GM12872 (cell line): ENCODE measurements at regions not wholly inside any gene's neighbourhood (a gene's known extent, or its start where the extent isn't known, plus 50 kb on each side); places are given as distances from the start of the nearest gene placed in this dataset.

Experiments
- CTCF ChIP-seq: IDR thresholded peaks from 3 replicates; pipeline ENCODE4 v1.5.1; 2011; ENCODE audit warnings: low read depth, mild to moderate bottlenecking, low read length, moderate library complexity; ENCODE audit not compliant: insufficient read depth

DNA sequence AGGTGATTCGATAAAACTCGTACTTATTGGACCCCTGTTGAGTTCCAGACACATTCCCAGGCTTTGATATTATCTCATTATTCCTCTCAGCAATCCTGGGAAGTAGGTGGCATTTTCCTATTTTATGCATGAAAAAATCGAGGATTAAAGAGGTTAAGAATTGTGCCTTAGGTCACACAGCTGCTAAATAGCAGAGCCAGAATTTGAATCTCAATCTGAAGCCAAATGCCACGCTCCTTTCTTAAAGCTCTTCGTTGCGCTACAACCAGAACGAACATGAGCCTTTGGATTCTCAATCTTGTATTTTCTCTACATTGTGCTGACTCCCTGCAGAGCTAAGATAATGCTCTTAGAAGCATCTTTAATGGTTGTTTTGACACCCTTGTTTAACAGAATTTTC lies 527.8 kb upstream of the TLE4 start:
- no peak for TF ChIP-seq CTCF

DNA sequence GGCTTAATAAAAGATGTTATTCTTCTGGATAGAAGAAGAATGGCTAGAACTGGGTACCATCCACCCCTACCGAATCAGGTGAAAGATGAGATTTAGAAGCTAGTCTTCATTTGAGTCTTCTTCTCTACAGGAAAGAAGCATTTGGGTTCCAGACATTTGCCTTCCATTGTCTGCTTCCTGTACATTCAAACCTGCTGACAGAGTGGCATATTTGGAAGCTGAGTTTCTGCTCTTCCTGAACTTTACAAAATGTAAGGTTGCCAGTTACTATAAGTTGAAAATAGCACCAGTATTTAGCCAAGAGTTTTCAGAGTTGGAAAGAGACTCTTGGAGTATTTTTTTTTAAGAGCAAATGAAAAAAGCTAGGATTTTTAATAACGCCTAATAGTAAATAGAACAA lies 525.4 kb upstream of the TLE4 start:
- no peak for TF ChIP-seq CTCF

- no peak for TF ChIP-seq CTCF
Measured at GRCh38 chr9:79049371-79049770, 522.4 kb upstream of the TLE4 start.

- no peak for TF ChIP-seq CTCF
Measured at GRCh38 chr9:79053598-79053997, 518.2 kb upstream of the TLE4 start.

DNA sequence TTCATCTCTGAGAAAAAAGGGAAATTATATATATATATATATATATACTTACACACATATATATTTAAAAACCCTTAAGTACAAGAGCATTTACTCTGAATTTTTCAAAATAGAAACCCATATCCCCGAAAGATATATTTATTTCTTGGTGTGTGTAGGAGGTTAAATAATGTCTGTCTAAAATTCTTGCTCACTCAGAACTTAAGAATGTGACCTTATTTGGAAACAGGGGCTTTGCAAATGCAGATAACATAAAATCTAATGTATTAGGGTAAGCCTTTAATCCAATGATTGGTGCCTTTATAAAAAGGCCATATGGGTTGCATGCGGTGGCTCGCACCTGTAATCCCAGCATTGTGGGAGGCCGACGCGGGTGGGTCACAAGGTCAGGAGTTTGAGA lies 517.3 kb upstream of the TLE4 start:
- no peak for TF ChIP-seq CTCF

DNA sequence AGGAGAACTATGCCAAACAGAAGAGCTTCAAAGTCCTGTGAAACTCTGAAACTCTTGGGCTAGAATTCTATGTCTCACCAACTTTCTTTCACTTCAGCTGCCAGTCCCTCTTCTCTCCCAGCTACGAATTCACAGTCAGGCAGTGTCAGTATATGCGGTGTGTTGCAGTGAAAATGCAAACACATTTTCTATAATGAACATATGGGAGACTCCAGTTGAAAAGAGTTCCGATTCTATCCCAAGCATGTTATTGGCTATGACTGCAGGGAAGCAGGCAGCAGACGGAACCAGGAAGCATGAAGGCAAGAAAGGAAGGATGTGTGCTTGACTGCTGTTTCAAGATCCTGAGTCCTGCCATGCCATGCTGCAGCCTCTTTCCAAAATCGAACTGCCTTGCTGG lies 515.7 kb upstream of the TLE4 start:
- no peak for TF ChIP-seq CTCF

DNA sequence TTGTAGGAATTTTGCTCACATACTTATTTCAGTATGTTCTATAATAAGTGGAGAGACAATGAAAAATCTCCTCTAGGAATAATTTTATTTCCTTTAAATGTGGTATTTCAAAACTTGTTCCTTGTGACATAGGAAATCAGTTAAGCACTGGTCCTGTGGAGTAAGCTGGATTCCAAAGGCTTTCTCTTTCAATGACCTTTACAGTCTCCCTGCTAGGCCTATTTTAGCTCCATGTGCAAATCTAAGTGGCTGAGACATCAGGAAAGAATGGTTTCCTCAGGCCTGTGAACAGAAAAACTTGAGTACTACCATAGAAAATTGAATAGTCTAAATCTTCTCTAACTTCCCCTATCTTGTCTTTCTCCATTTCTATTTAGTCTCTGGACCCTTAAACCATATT lies 514.2 kb upstream of the TLE4 start:
- no peak for TF ChIP-seq CTCF

DNA sequence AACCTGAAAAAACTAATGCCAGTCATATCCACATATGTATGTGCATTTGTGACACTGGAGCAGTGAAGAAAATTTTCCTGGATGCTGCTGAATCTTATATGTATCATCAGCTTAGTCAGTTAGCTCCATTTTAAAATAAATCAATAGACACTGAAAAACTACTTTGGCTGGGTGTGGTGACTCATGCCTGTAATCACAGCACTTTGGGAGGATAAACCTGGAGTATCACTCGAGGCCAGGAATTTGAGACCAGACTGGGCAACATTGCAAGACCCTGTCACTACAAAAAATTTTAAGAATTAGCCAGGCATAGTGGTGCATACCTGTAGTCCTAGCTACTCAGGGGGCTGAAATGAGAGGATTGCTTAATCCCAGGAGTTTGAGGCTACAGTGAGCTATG lies 511.0 kb upstream of the TLE4 start:
- no peak for TF ChIP-seq CTCF
